Caco-2 (cell line): ENCODE measurements at regions not wholly inside any gene's neighbourhood (a gene's known extent, or its start where the extent isn't known, plus 50 kb on each side); places are given as distances from the start of the nearest gene placed in this dataset.

Source experiments
- BruUV-seq: library from RNA; stranded (reverse); fragments of 400-500 nt; replicated peaks from 2 replicates; lab custom pipeline; 2021; lab: Mats Ljungman, UMichigan
- CTCF ChIA-PET: fragments of 300-600 bp; sonication (Branson Sonifier 250); formaldehyde crosslinking; loops from one replicate; lab custom pipeline; 2022; ENCODE audit warnings: antibody characterized with exemption; lab: Charles Lee
- POLR2A ChIA-PET: fragments of 300-600 bp; sonication (Branson Sonifier 250); formaldehyde crosslinking; loops from one replicate; lab custom pipeline; 2022; ENCODE audit warnings: antibody characterized with exemption; lab: Charles Lee
- DNase-seq, 2 experiments: peaks; one replicate each; pipeline versions ENCODE4 v3.0.0 to v3.0.0-alpha.2; 2020 to 2022
- H3K27me3 ChIP-seq: replicated peaks from 2 replicates; pipeline ENCODE4 v1.6.0; 2011; ENCODE audit warnings: low read length; ENCODE audit not compliant: control insufficient read depth, insufficient read depth
- H3K36me3 ChIP-seq: 2 replicates; pipeline ENCODE4 v1.5.1; 2011; ENCODE audit warnings: low read length; ENCODE audit not compliant: control insufficient read depth, insufficient read depth
- H3K4me1 ChIP-seq: fragments of 250-450 bp; sonication (Bioruptor Pico); 2 replicates; pipeline ENCODE4 v1.5.1; 2020; ENCODE audit warnings: mild to moderate bottlenecking
- H3K4me3 ChIP-seq: 2 replicates; pipeline ENCODE4 v1.5.1; 2011; ENCODE audit warnings: low read depth, mild to moderate bottlenecking, control low read depth, low read length
- H3K9me3 ChIP-seq: fragments of 250-450 bp; sonication (Bioruptor Pico); 2 replicates; pipeline ENCODE4 v1.5.1; 2020; ENCODE audit warnings: mild to moderate bottlenecking, moderate library complexity
- H3K27ac Mint-ChIP-seq: one replicate; pipeline ENCODE4 v1.8.0; 2022; ENCODE audit warnings: mixed read lengths; ENCODE audit not compliant: unreplicated experiment
- H3K27me3 Mint-ChIP-seq: one replicate; pipeline ENCODE4 v1.8.0; 2022; ENCODE audit warnings: mixed read lengths; ENCODE audit not compliant: insufficient read depth, unreplicated experiment
- H3K36me3 Mint-ChIP-seq: one replicate; pipeline ENCODE4 v1.8.0; 2022; ENCODE audit warnings: mild to moderate bottlenecking, mixed read lengths; ENCODE audit not compliant: insufficient read depth, unreplicated experiment
- H3K4me1 Mint-ChIP-seq: one replicate; pipeline ENCODE4 v1.8.0; 2022; ENCODE audit warnings: low read depth, mixed read lengths; ENCODE audit not compliant: unreplicated experiment
- H3K4me3 Mint-ChIP-seq: one replicate; pipeline ENCODE4 v1.8.0; 2022; ENCODE audit warnings: mild to moderate bottlenecking, moderate library complexity, mixed read lengths; ENCODE audit not compliant: unreplicated experiment
- H3K9me3 Mint-ChIP-seq: one replicate; pipeline ENCODE4 v1.8.0; 2022; ENCODE audit warnings: mixed read lengths; ENCODE audit not compliant: unreplicated experiment
- CTCF ChIP-seq, 2 experiments: fragments of 200-600 bp in 1 of 2; IDR thresholded peaks; 1 replicate in 1 of 2; 2 replicates in 1 of 2; pipeline versions ENCODE4 v1.5.1 to v1.8.0; 2011 to 2022; ENCODE audit warnings: antibody characterized with exemption in 1 of 2, control low read depth in 1 of 2, inconsistent platforms in 1 of 2, low read depth in 1 of 2, low read length in 1 of 2, mild to moderate bottlenecking in 1 of 2, moderate library complexity in 1 of 2; ENCODE audit not compliant: insufficient read depth in 1 of 2, severe bottlenecking in 1 of 2, unreplicated experiment in 1 of 2
- intact Hi-C: fragments of 100-400 bp; cut with micrococcal nuclease; formaldehyde crosslinking; loops from one replicate; pipeline ENCODE4 v1.10.0; 2022; ENCODE audit not compliant: unreplicated experiment

- TF ChIP-seq CTCF (IDR thresholded peaks at IDR 0.05; ENCODE audit: insufficient read depth in 1 of 2, low read depth in 1 of 2, low read length in 1 of 2, severe bottlenecking in 1 of 2, unreplicated experiment in 1 of 2): no peak
- no peaks in the 10 kb centered on the region for H3K27me3 ChIP-seq
- no TSS peak for BruUV-seq
- no peaks in the 10 kb centered on the region for H3K4me1 ChIP-seq
- Mint-ChIP-seq H3K27me3 (no peaks in the 10 kb centered on the region), H3K27ac (no peak overlapping the region), H3K4me3 (no peak overlapping the region), H3K4me1 (no peaks in the 10 kb centered on the region), H3K36me3 (no peaks in the 10 kb centered on the region), H3K9me3 (no peaks in the 10 kb centered on the region)
- intact Hi-C loops: no loop called here
- CTCF ChIA-PET: no interaction called here
- no peak for DNase-seq
- H3K36me3 ChIP-seq: no peaks in the 10 kb centered on the region
- no peaks in the 10 kb centered on the region for H3K9me3 ChIP-seq
- POLR2A ChIA-PET: no interaction called here
- H3K4me3 ChIP-seq: no peak overlapping the region
These were observed 614.2 kb downstream of the TENT5A start for GRCh38 chr6:81138236-81138635.

GRCh38 chr6:81130969-81131368 lies 621.5 kb downstream of the TENT5A start:
- ChIA-PET POLR2A (no interaction called here), CTCF (no interaction called here)
- Histone ChIP-seq H3K9me3 (no peaks in the 10 kb centered on the region), H3K27me3 (no peaks in the 10 kb centered on the region), H3K36me3 (no peaks in the 10 kb centered on the region), H3K4me3 (no peak overlapping the region), H3K4me1 (no peaks in the 10 kb centered on the region)
- intact Hi-C loops: no loop called here
- Mint-ChIP-seq H3K9me3 (no peaks in the 10 kb centered on the region), H3K4me1 (no peaks in the 10 kb centered on the region), H3K27me3 (no peaks in the 10 kb centered on the region), H3K4me3 (no peak overlapping the region), H3K27ac (no peak overlapping the region), H3K36me3 (no peaks in the 10 kb centered on the region)
- no TSS peak for BruUV-seq
- no peak for DNase-seq
- TF ChIP-seq CTCF (IDR thresholded peaks at IDR 0.05; ENCODE audit: insufficient read depth in 1 of 2, low read depth in 1 of 2, low read length in 1 of 2, severe bottlenecking in 1 of 2, unreplicated experiment in 1 of 2): no peak

GRCh38 chr6:81130061-81130460 lies 622.4 kb downstream of the TENT5A start:
- TF ChIP-seq CTCF (IDR thresholded peaks at IDR 0.05; ENCODE audit: insufficient read depth in 1 of 2, low read depth in 1 of 2, low read length in 1 of 2, severe bottlenecking in 1 of 2, unreplicated experiment in 1 of 2): no peak
- Histone ChIP-seq H3K27me3 (no peaks in the 10 kb centered on the region), H3K9me3 (no peaks in the 10 kb centered on the region), H3K36me3 (no peaks in the 10 kb centered on the region), H3K4me1 (no peaks in the 10 kb centered on the region), H3K4me3 (no peak overlapping the region)
- Mint-ChIP-seq H3K4me1 (no peaks in the 10 kb centered on the region), H3K27me3 (no peaks in the 10 kb centered on the region), H3K27ac (no peak overlapping the region), H3K9me3 (no peaks in the 10 kb centered on the region), H3K4me3 (no peak overlapping the region), H3K36me3 (no peaks in the 10 kb centered on the region)
- no TSS peak for BruUV-seq
- DNase-seq: no peak
- intact Hi-C loops: no loop called here
- ChIA-PET POLR2A (no interaction called here), CTCF (no interaction called here)
